Posterior vena cava (tissue), 2 donors: ENCODE measurements at regions not wholly inside any gene's neighbourhood (a gene's known extent, or its start where the extent isn't known, plus 50 kb on each side); places are given as distances from the start of the nearest gene placed in this dataset.
"Not testable (repeated sequence)": the region's sequence is repeated elsewhere in the genome, so short reads cannot be mapped to it uniquely, and the experiment has no call there.

Source experiments
- DNase-seq: peaks from one replicate; pipeline ENCODE4 v3.0.0-alpha.2; 2020; ENCODE audit warnings: low spot score
- intact Hi-C, 2 donors: fragments of 100-400 bp; cut with DNase I; formaldehyde crosslinking; loops; one replicate each; pipeline versions ENCODE4 v1.14.1 to v1.14.2; 2022 to 2023
- donor health status: DM: yes; HTN: yes; CAD: no.
- donor health status: DM: yes; HTN: yes; CAD: no.

- intact Hi-C loops: no loop called here
Observed at GRCh38 chr2:58767828-58768714, 526.9 kb upstream of the FANCL start.

GRCh38 chr2:58764338-58765104, 523.4 kb upstream of the FANCL start:
- intact Hi-C loops: no loop called here
- no peak for DNase-seq

More at GRCh38 chr2:58767828-58768714, 526.9 kb upstream of the FANCL start:
- no peak for DNase-seq

- intact Hi-C loops: no loop called here
- no peak for DNase-seq
Observed at GRCh38 chr2:58762176-58762781, 521.2 kb upstream of the FANCL start.

DNA sequence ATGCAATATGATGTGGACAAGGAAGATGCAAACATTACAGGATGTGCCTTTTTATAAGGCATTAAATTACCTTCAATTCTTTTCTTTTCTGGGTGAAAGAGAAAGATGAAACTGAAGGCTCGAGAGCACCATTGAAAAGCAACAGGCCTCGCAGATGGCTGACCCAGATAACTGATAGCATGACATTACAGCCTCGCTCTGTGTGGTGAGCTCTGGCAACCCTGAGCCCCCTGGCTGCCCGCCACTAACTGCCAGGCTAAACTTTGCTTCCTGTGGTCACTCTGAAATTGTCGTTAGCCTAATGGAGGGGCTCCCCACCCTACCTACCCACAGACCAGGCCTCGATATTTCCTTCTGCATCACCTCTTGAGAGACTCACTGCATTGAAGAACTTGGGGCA, 516.8 kb upstream of the FANCL start:
- intact Hi-C loops: no loop called here
- DNase-seq: no peak

GRCh38 chr2:58756336-58756735, 515.2 kb upstream of the FANCL start:
- DNase-seq: no peak
- intact Hi-C loops: no loop called here

DNA sequence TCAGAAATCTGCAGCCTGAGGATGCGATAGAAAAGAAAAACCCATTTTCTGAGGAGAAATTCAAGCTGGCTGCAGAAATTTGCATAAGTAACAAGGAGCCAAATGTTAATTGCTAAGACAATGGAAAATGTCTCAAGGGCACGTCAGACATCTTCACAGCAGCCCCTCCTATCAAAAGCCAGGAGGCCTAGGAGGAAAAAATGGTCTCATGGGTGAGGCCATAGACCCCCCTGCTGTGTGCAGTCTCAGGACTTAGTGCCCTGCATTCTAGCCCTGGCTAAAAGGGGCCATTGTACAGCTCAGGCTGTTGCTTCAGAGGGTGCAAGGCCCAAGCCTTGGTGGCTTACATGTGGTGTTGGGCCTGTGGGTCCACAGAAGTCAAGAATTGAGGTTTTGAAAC, 511.4 kb upstream of the FANCL start:
- intact Hi-C loops, DNase-seq: not testable (repeated sequence)

DNA sequence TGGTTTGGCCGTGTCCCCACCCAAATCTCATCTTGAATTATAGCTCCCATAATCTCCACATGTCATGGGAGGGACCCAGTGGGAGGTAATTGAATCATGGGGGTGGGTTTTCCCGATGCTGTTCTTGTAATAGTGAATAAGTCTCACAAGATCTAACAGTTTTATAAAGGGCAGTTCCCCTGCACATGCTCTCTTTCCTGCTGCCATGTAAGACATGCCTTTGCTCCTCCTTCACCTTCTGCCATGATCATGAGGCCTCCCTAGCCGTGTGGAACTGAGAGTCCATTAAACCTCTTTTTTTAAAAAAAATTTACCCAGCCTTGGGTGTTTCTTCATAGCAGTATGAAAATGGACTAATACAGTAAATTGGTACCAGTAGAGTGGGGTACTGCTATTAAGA, 510.6 kb upstream of the FANCL start:
- intact Hi-C loops, DNase-seq: not testable (repeated sequence)

GRCh38 chr2:58749041-58749440, 507.9 kb upstream of the FANCL start:
- DNase-seq: no peak

DNA sequence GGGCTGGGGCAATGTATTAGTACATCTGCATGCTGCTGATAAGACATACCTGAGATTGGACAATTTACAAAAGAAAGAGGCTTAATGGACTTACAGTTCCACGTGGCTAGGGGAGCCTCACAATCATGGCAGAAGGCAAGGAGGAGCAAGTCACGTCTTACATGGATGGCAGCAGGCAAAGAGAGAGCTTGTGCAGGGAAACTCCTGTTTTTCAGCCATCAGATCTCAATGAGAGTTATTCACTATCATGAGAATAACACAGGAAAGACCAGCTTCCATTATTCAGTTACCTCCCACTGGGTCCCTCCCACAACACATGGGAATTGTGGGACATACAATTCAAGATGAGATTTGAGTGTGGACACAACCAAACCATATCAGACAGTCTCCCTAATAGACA, 504.2 kb upstream of the FANCL start:
- DNase-seq, intact Hi-C loops: not testable (repeated sequence)

More at GRCh38 chr2:58749041-58749440, 507.9 kb upstream of the FANCL start:
- intact Hi-C loops: no loop called here

GRCh38 chr2:58740426-58740825, 499.3 kb upstream of the FANCL start:
- DNase-seq: no peak
- intact Hi-C loops: no loop called here

DNA sequence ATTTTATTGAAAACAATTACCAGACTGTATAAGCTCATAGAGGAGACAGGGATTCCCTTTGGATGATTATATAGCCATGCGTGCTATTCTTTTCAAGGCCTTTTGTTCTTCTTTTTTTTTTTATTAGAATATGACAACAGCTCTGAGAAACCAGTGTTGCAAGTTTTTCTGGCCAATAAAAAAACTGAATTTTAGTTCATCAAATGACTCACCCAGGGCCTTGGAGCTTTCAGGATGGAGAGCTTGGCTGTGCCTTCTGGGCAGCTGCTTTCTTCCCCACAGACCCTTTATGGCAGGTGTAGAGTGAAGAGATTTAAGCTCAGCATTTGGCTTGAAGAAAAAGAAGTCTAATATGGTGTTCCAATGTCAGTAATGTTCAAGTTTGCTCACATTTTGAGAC, 497.9 kb upstream of the FANCL start:
- no peak for DNase-seq
- intact Hi-C loops: no loop called here

- no peak for DNase-seq
- intact Hi-C loops: no loop called here
Observed at GRCh38 chr2:58734365-58734764, 493.2 kb upstream of the FANCL start.

GRCh38 chr2:58732999-58733398, 491.9 kb upstream of the FANCL start:
- no peak for DNase-seq
- intact Hi-C loops: no loop called here

- intact Hi-C loops: no loop called here
- DNase-seq: no peak
Observed at GRCh38 chr2:58731488-58731869, 490.4 kb upstream of the FANCL start.

- intact Hi-C loops: no loop called here
- DNase-seq: no peak
Observed at GRCh38 chr2:58730764-58731487, 489.8 kb upstream of the FANCL start.

DNA sequence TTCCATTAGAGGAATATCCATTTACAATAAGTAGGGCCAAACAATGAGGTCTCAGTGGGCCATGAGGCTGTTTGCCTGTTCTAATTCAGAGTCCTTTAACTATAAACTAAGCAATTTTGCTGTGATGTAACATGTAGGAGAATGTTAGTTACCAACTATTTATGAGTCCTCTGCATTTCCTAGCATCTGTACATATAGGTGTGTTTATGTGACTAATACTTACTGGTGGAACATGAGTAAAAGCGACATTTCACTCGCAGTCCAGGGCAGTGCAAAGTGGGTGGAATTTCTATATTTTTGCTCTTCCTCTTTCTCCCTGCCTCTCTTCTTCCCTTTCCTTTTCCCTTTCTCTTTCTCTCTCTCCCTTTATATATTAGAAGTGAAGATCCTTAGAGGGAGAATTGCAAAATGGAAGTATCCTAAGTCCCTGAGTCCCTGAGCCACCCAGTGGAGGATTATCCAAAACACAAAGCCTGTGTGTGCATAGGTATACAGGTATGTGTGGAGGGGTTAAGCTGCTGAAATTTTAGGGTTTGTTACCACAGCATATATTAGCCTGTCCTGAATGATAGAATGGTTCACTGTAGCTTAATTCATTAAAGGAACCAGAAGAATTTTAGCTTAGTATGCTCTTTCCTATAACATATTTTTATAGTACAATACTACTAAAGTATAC, 487.0 kb upstream of the FANCL start:
- intact Hi-C loops: no loop called here
- no peak for DNase-seq

DNA sequence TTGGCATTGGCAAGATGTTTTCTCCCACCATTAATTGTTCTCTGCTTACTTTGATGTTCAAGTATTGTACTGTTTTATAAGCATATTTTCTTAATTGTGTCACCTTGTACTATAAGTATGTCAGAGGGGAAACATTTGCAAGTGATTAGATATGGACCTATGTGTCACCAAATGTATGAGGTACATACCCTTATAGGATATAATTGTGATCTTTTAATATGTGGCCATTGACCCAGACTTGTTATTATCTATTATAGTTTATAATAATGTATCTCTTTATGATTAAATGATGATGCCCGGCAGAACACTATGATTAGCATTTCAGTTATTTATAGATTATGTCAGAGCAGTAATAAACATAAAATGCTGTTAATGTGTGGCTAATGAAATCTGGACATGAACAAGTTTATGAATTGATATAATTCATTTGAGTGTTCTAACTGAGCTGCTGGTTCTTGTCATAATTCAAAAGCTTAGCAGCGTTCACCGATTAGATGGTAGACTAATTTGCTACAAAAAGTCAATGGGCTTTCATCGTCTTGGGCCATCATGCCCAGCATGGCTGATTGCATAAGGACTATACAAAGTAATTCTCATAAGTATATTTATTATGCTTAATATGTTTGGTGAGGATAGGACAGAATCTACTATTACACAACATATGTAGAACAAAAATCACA, 480.9 kb upstream of the FANCL start:
- intact Hi-C loops: no loop called here
- no peak for DNase-seq
